ENCODE measurements at regions not wholly inside any gene's neighbourhood (a gene's known extent, or its start where the extent isn't known, plus 50 kb on each side); places are given as distances from the start of the nearest gene placed in this dataset.

DNA sequence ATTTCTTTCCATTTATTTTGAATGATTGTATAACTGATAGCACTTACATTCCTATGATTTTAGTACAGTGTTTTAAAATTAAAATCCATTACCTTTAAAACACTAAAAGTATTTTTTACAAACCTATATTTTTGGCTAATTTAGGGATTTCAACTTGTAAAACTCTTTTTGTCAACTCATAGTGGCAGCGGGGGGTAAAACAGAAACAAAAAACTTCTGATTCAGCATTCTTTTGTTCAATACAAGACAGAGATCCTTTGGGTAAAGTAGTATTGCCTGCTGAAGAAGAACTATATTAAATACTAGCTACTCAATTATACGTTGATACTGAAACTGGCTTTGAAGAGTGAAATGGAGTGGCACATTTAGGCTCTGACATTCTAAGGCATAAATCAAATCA is 437.4 kb upstream of the CDH19 start:
- DNase-seq (ENCODE audit: low read depth) = no peak

DNA sequence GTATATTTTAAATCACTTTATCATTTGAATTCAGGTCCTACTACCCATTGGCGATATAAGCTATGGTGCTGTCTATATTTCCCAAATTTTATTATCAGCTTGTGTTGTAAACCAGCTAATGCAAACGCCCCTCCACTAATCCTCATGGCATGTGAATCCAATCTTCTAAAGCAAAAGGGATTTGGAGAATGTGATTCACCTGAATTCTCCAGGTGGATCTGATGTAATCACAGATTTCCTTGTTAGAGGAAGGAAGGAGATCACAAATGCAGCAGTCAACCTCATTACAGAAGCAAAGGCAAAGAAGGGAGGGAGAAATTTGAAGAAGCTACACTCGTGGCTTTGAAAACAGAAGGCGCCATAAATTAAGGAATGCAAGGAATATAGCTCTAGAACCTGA is 431.1 kb upstream of the CDH19 start:
- no peak for DNase-seq (ENCODE audit: low read depth)

DNA sequence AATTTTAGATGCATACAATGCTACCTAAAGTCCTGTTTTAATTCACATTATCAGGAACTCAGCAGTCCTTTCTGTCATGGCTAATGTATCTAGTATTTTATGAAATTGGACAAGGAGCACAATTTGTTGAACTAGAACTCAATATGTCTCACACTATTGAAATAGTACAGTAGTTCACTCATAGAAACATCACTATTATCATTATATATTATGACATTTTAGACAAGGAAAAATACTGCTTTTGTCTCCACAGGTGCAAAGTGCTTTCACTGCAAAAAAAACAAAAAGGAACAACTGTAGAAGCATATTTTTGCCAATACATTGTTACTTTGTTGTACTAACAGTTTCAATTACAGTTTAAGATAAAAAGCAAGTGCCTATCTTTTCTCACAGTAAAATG is 419.2 kb upstream of the CDH19 start:
- DNase-seq (ENCODE audit: low read depth) = no peak

DNA sequence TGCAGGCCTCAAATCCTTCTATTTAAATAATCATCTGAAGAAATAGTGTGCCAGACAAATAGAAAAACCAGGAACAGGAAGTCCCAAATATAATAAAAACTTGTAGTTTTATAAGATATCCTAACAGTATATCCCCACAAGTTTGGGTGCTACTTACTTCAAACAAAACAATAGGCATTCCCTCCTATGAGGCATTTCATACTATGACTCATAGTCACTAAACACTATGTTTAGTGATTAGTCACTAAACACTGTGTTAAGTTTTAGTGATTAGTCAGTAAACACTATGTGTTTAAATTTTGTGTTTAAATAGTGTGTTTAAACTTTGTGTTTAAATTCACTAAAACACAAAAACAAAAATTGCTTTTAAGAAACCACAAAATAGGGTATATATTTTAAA is 407.0 kb upstream of the CDH19 start:
- DNase-seq (ENCODE audit: low read depth) = peak; percentile 75

DNA sequence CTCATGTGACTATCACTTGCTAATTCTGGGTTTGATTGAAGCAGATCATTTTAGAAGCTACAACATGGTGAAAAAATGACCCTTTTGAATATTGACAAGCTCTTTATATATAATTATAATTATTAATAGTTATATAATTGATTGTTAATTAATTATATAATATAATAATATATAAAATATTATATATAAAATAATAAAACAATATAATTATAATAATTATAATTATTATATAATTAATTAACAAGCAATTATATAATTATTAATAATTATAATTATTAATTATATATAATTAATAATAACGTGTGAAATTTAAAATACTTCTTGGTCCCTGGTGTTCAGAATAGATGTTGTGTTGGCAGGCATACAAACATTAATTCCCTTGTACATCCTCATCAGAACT is 404.1 kb upstream of the CDH19 start:
- no peak for DNase-seq (ENCODE audit: low read depth)

DNA sequence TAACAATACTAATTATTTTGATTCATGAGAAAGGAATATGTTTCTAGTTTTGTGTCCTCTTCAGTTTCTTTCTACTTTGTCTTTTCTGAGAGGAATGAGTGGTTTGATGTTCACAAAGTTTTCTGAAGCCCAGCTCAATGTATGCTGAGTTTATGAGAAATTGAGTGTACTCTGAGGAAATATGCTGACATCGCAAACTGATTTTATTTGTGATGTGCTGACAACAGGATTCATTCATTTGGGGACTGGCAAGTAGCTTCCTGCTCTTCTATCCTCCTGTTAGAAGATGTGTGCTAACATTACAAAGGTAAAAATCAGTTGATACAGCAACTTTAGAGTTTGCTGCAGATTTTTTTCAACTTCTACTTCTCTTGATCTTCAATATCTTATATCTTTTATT is 403.2 kb upstream of the CDH19 start:
- no peak for DNase-seq (ENCODE audit: low read depth)

DNA sequence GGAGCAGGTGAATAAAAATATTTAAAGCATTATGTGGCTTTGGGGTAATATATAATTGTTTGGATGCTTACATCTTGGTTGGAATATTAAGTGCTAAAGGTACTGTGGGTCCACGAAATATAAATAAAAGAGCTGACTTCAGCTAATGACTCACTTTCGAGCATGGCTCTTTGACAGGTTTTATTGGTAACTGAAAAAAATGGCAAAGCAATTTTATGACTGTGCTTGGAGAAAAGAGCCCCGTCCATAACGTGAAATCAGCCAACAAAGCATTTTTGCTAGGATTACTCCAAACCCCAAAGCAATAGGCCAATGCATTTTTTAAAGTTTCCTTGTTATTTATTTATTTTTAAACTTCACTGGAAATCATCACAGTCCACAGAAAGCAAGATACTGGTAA is 397.2 kb upstream of the CDH19 start:
- peak; percentile 5 for DNase-seq (ENCODE audit: low read depth)

DNA sequence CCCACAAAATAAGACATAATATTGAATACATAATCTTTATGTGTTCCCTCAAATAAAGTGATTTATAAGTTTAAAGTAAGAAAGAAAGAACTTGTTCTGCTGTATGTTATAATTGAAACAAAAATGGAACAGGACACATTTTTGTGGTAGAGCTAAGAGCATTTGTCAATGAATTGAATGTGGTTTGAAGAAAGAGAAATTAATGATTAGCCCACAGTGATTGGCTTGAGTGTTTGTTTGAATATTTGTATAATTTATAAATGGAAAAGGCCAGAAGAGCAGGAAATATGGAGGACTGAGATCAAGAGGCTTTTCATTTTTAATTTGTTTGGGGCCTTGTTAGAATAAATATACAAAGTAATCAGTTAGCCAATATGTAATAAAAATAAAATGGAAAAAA is 395.1 kb upstream of the CDH19 start:
- no peak for DNase-seq (ENCODE audit: low read depth)

DNA sequence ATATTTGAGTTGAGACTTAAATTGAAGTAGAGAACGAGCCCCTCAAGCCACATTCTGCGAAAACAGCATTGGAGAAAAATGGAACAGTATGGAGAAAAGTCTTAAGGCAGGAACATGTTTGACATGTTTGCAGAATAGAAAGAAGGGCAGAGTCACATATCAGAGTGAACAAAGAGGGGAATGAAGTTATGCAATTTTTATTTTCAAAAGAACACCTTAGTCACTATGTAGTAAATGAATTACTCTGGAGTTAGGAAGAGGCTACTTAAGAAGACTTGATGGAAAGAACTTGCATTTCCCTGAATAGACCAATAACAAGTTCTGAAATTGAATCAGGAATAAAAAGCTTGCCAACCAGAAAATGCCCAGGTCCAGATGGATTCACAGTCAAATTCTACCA is 391.4 kb upstream of the CDH19 start:
- DNase-seq (ENCODE audit: low read depth) = no peak

DNA sequence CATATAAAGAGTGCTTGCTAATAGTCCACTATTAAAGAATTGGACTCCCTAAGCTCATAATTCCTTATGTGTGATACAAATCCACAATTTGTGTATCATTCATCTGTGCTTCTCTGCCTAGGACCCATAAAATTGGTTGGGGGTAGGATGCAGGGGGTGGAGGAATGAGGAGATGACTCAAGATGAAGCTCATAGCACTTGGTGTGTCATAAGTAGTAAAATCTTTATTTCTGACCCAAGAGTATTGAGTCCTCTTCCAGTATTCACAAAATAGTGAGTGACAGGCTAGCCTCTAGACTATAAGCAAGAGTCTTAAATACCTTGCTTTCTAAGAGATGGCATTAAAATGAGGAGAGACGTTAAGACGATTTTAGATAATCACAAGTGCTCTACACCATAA is 390.9 kb upstream of the CDH19 start:
- DNase-seq (ENCODE audit: low read depth) = peak; percentile 2

DNA sequence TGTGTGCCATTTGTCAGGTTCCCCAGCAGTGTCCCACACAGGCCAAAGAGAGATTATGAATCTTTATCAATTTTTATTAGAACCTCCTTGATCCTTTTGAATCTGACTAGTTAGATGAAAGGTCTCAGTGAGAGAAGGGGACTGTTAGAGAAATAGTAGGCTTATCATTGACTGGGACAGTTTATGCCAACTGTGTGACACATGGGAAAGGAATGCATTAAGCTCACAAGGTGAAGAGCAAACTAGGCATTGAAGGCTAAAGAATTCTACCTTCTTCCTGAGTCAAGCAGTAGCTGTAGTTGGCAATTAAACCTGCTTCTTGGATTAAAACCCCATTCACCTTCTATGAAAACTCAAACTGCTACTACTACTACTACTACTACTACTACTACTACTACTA is 389.6 kb upstream of the CDH19 start:
- DNase-seq (ENCODE audit: low read depth) = peak; percentile 56

DNA sequence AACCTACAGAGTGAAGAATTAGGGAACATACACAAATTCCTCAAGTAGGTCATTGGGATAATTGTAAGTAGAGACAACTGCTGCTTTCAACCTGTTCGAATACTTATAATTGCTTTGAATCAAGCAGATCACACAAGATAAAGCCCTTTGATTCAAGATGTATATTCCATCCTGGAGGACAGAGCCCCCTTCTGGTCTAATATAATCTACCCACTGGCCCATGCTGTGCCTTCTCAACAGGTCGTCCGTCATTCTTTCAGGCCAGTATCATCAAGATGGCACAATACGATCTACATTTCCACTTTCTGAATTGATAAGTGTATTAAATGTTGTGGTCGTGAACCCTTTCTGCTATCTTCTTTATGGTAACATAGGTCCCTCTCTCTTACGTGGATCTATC is 387.0 kb upstream of the CDH19 start:
- no peak for DNase-seq (ENCODE audit: low read depth)

DNA sequence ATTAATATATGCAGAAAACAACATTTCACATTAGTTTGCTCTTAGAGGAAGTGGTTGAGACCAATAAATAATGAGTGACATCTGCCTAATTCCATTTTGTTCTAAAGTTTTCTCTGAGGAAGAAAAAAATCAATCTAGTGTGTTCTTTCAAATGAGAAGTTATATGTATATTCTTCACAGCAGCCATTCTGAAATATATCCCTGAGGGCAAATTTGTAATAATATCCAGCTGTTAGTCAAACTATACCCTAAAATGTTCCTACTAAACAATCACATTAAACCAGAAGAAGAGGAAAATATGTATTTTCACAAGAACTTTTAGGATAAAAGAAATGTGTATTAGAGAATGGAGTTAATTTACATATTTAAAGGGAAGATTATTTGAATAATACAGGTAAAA is 375.1 kb upstream of the CDH19 start:
- DNase-seq (ENCODE audit: low read depth) = no peak

DNA sequence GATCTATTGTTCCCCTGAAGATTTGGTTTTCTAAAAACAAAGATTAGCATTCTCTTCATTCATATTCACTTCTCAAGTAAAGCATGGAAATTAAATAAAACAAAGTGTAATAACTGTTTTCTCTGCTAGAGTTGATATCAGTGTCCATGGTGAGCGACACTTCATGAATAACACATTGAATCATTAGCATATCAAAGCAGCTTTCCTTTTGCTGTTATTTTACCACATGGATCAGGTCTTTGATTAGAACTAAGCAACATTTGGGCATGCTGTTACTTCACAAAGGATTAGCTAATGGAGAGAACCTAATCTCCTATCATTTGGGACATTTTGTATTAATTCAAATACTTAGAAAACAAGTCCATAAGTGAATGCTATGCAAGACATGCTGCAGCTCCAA is 368.8 kb upstream of the CDH19 start:
- no peak for DNase-seq (ENCODE audit: low read depth)

DNA sequence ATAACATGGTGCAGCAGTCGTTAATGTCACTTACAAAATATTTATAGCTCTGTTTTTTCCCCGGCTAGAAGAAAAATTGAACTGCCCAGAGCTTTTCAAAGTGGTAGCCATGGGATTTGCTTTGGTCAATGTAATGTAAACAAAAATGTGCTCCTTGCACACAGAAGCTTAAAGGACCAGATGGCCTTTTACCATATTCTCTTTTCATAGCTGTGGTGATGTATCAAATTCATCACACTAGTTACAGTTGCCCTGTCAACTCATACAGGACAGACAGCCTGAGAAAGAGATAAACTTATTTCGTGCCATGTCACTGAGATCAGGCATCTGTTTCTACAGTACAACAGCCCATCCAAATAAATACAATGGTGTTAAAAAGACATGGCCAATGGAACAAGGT is 368.1 kb upstream of the CDH19 start:
- DNase-seq (ENCODE audit: low read depth) = no peak

DNA sequence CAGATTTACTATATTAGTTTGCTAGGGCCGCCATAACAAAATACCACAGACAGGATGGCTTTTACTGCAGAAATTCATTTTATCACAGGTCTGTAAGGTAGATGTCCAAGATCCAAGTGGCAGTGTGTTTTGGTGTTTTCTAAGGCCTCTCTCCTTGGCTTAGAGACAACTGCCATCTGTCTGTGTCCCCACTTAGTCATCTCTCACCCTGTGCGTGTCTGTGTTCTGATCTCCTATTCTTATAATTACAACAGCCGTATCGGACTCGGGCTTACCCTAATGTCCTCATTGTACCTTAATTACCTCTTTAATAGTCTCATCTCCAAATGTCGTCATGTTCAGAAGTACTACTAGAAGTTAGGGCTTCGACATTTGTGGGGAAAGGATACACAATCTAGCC is 362.3 kb upstream of the CDH19 start:
- DNase-seq (ENCODE audit: low read depth) = no peak

DNA sequence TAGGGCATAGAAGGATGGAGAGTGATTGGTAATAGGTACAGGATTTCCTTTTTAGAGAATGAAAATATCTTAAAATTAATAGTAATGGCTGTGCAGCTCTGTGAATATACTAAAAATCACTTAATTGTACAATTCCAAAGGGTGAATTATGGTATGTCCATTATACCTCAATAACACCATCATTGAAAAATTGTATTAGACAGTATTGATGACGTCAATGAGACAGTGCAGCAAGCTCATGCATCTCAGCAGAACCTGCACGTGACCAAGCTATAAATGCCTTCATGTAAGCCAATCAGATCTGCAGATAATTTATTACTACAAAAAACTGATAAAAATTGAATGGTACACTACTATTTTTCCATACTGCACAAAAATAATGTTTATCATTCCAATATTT is 354.4 kb upstream of the CDH19 start:
- DNase-seq (ENCODE audit: low read depth) = no peak

DNA sequence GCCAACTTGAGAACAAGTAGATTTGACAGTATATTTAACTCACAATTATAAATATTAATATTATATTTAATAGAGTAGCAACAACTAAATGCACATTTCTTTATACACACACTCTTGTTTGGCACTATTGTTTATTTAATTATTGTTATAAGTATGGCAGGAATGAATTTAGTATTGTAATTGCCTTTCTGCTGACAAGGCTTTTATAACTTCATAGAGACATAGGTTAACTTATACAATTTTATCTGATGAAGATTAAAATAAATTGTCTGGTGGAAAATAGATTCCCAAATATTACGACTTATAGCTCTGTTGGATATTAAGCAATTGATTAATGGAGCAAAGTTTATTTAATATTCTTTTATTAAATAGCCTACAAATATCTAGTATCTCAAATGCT is 347.9 kb upstream of the CDH19 start:
- no peak for DNase-seq (ENCODE audit: low read depth)

DNA sequence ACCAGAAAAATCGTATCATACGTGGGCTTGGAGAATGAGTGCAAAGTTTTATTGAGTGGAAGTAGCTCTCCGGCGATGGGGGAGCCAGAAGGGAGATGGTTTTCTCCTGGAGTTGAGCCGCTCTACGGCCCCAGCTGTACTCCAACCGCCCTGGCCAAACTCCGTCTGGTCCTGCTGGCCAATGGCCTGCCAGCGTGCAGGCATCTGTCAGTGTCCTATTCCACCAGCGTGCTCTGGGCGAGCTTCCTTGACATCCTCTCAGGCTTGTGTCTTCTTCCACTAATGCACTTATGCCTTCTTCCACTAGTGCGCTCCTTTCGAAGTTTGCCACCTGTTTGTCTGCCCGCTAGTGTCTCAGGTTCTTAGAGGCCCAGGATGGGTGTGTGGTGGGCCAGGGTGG is 345.5 kb upstream of the CDH19 start:
- no peak for DNase-seq (ENCODE audit: low read depth)

DNA sequence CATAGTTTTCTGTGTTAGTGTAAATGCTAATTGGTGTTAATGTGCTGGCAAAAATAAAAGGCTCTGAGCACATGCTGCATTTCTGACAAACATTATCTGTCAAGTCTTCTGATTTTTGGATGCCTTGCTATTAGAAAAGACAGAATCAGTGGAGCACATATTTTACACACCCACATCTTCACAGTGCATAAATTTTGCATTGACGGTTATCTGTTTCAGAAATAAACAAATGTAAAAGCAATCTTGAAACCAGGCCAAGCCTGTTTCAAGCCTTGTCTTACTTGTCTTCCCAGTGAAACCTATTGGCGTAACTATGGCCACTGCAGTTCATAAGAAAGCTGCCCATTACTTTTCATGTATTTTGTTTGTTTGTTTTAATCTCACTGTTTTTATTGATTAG is 333.7 kb upstream of the CDH19 start:
- DNase-seq (ENCODE audit: low read depth) = no peak

DNA sequence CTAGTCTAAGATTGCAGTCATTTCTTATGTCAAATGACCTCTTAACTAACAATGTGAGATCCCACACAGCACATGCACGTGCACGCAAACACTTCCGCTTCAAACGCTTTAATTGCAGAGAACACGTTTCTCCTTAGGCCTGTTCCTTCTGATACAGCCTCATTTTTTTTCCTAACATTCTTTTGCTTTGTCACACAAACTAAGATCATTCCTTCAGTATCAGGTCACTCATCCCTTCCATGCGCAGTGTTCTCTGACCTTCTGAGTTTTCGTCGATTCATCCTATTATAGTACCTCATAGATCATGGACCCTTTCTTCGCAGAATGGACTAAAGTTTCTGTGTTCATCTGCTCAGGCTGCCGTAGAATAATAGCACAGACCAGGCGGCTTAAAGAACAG is 327.1 kb upstream of the CDH19 start:
- DNase-seq (ENCODE audit: low read depth) = no peak

DNA sequence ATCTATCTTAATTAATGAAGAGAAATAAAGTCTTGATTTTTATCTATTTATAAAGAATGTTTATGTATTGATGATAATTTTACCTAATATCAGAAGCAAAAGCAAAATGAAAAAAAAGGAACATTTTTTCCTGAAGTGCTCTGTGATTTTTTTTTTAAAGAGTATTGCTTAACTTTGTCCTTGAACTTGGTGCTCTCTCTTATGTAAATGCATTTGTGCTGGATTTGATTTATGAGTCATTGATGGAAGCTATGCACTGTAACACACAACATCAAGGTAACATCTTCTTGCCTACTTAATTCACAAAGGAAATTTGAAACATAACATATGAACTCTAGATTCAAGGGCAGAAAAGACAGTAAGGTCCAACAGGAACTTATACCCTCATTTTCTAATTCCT is 312.9 kb upstream of the CDH19 start:
- peak; percentile 6 for DNase-seq (ENCODE audit: low read depth)

DNA sequence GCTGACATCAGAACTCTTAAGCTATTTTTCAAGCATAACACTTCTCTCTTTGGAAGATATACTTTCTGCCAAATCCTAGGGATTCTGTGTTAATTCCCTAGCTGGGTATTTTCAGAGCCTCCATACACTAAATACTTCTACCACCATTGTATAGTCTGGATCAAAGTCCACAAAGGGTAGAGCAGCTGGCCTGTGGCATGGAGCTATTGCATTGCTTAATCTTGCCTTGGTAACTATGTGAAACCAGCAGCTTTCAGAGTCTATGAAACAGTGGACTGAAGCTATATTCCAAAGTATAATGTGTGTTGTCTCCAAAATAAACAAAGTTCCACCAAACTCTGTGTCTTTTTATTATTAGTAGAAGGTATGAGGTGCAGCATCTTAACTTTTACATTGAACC is 296.9 kb upstream of the CDH19 start:
- no peak for DNase-seq (ENCODE audit: low read depth)

DNA sequence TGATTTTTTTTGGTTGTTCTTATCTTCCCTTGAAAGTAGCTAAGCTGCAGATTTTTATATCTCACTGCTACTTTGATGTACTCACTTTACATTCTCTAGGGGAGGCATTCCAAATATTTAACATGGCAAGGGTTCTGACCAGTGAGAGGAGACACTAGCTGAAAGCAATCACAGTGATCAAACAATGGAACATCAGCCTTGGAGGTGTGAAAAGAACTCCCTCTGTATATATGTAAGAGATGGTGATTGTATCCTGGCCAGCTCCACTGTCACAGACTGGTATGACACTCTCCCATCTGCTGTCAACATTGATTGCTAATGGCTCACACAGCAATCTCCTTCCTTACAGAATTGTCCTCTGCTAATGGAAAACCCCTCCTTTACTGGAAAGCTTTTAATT is 291.7 kb upstream of the CDH19 start:
- DNase-seq (ENCODE audit: low read depth) = no peak

DNA sequence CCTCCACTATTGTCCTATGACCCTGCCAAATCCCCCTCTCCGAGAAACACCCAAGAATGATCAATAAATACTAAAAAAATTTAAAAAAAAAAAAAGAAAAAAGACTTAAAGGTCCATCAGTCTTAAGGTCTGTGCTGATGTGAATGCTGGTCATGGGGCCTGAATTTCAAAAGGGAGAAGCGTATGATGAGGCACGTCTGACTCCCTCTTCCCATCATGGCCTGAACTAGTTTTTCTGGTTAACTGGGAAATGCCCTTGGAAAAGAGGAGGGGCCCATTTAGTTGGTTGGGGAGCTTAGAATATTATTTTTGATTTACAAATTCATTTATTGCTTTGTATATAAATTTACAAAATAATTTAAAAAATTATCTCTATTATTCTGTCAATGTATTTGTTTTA is 291.0 kb upstream of the CDH19 start:
- no peak for DNase-seq (ENCODE audit: low read depth)
